ENCODE measurements at regions not wholly inside any gene's neighbourhood (a gene's known extent, or its start where the extent isn't known, plus 50 kb on each side); places are given as distances from the start of the nearest gene placed in this dataset.

- no peak for DNase-seq
- Histone ChIP-seq H3K9me3 (ENCODE audit: control insufficient read depth in 1 of 2, insufficient read depth in 1 of 2, low read length in 2 of 2) (peaks cover 0 to 19% of the 10 kb centered on the region in 2 experiments), H3K27ac (ENCODE audit: low read depth in 1 of 2, low read length in 2 of 2) (no peak overlapping the region), H3K27me3 (ENCODE audit: control insufficient read depth in 1 of 2, insufficient read depth in 2 of 2, low read length in 2 of 2) (peaks cover 6 to 21% of the 10 kb centered on the region in 2 experiments), H3K36me3 (ENCODE audit: insufficient read depth, low read length) (no peaks in the 10 kb centered on the region), H3K4me3 (ENCODE audit: low read length) (no peak overlapping the region), H3K4me1 (ENCODE audit: insufficient read depth, low read length) (no peaks in the 10 kb centered on the region)
- peaks cover 53% of the 10 kb centered on the region for H3K27me3 Mint-ChIP-seq
- no peak for ATAC-seq (ENCODE audit: poor library complexity)
- CTCF ChIA-PET: no interaction called here
- H3K4me3 Mint-ChIP-seq: no peak overlapping the region
- intact Hi-C loops (cut with DNase I, micrococcal nuclease): no loop called here
- H3K36me3 Mint-ChIP-seq (ENCODE audit: low read depth): no peaks in the 10 kb centered on the region
- peaks cover 4% of the 10 kb centered on the region for H3K9me3 Mint-ChIP-seq
- TF ChIP-seq CTCF (IDR thresholded peaks at IDR 0.05): no peak
- no peaks in the 10 kb centered on the region for H3K4me1 Mint-ChIP-seq (ENCODE audit: low read depth)
- POLR2A ChIA-PET: no interaction called here
- H3K27ac Mint-ChIP-seq: no peak overlapping the region
These were observed 73.0 kb upstream of the IRX3 start for GRCh38 chr16:54359555-54359954.

- Mint-ChIP-seq H3K36me3 (ENCODE audit: low read depth) (no peaks in the 10 kb centered on the region), H3K4me3 (no peak overlapping the region), H3K27me3 (peaks cover 52% of the 10 kb centered on the region), H3K4me1 (ENCODE audit: low read depth) (no peaks in the 10 kb centered on the region), H3K9me3 (peaks cover 5% of the 10 kb centered on the region), H3K27ac (no peak overlapping the region)
- ATAC-seq (ENCODE audit: poor library complexity) (no peak), DNase-seq (no peak)
- no peaks in the 10 kb centered on the region for H3K36me3 ChIP-seq (ENCODE audit: insufficient read depth, low read length)
- ChIA-PET POLR2A (no interaction called here), CTCF (no interaction called here)
- H3K9me3 ChIP-seq (ENCODE audit: control insufficient read depth in 1 of 2, insufficient read depth in 1 of 2, low read length in 2 of 2): peaks cover 0 to 18% of the 10 kb centered on the region in 2 experiments
- TF ChIP-seq CTCF (IDR thresholded peaks at IDR 0.05): no peak
- intact Hi-C loops (cut with DNase I, micrococcal nuclease): no loop called here
- no peaks in the 10 kb centered on the region for H3K4me1 ChIP-seq (ENCODE audit: insufficient read depth, low read length)
- peaks cover 6 to 21% of the 10 kb centered on the region in 2 experiments for H3K27me3 ChIP-seq (ENCODE audit: control insufficient read depth in 1 of 2, insufficient read depth in 2 of 2, low read length in 2 of 2)
- no peak overlapping the region for H3K4me3 ChIP-seq (ENCODE audit: low read length)
- H3K27ac ChIP-seq (ENCODE audit: low read depth in 1 of 2, low read length in 2 of 2): no peak overlapping the region
These were observed 72.5 kb upstream of the IRX3 start for GRCh38 chr16:54359081-54359480.

- H3K4me3 ChIP-seq (ENCODE audit: low read length): no peak overlapping the region
- peaks cover 39% of the 10 kb centered on the region for H3K27me3 Mint-ChIP-seq
- DNase-seq: no peak
- peaks cover 6 to 9% of the 10 kb centered on the region in 2 experiments for H3K27me3 ChIP-seq (ENCODE audit: control insufficient read depth in 1 of 2, insufficient read depth in 2 of 2, low read length in 2 of 2)
- H3K4me3 Mint-ChIP-seq: no peak overlapping the region
- CTCF ChIA-PET: no interaction called here
- H3K36me3 Mint-ChIP-seq (ENCODE audit: low read depth): no peaks in the 10 kb centered on the region
- H3K4me1 ChIP-seq (ENCODE audit: insufficient read depth, low read length): no peaks in the 10 kb centered on the region
- no peaks in the 10 kb centered on the region for H3K4me1 Mint-ChIP-seq (ENCODE audit: low read depth)
- H3K9me3 Mint-ChIP-seq: peaks cover 8% of the 10 kb centered on the region
- H3K9me3 ChIP-seq (ENCODE audit: control insufficient read depth in 1 of 2, insufficient read depth in 1 of 2, low read length in 2 of 2): peaks cover 0 to 12% of the 10 kb centered on the region in 2 experiments
- no peak overlapping the region for H3K27ac Mint-ChIP-seq
- intact Hi-C loops (cut with DNase I, micrococcal nuclease): no loop called here
- ATAC-seq (ENCODE audit: poor library complexity): no peak
- H3K36me3 ChIP-seq (ENCODE audit: insufficient read depth, low read length): no peaks in the 10 kb centered on the region
- POLR2A ChIA-PET: no interaction called here
- H3K27ac ChIP-seq (ENCODE audit: low read depth in 1 of 2, low read length in 2 of 2): no peak overlapping the region
- no peak for TF ChIP-seq CTCF (IDR thresholded peaks at IDR 0.05)
These were observed 69.8 kb upstream of the IRX3 start for GRCh38 chr16:54356391-54356790.

Data from CD4-positive, alpha-beta T cell (primary cell).